ENCODE measurements at regions not wholly inside any gene's neighbourhood (a gene's known extent, or its start where the extent isn't known, plus 50 kb on each side); places are given as distances from the start of the nearest gene placed in this dataset.

DNA sequence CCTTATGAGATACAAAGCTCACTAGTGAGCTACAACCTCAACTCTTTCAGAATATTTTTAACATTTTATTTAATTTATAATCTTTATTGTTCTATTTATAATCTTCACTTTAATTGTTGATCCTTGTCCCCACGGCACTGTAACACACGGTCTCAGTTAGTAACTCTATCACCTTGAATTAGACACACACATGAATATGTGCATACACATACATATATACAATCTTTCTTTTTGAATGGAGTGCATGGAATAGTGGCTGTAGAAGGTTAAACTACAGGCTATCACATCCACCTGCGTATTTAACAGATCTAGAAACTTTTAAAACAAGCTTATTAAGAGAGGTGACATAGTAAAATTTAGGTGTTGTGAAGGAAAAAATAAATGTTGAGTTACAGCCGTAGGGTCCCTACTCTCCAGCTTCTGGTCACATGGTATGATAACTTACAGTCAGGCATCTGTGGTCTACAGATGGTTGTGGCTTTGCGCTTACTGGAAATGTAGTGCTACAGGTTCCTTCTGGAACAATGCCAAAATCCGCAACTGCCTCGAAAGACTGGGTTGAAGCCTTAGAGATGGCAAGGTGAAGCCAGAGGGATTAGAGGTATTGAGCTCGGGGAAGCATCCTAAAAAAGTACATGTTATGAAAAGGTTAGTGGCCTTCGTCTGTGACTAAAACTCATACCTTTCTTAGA lies 1324.1 kb upstream of the SLC39A10 start:
- Mint-ChIP-seq H3K27me3 (ENCODE audit: low read depth) (no peaks in the 10 kb centered on the region), H3K4me1 (no peaks in the 10 kb centered on the region), H3K36me3 (ENCODE audit: low read depth) (no peaks in the 10 kb centered on the region), H3K27ac (no peak overlapping the region), H3K4me3 (no peak overlapping the region), H3K9me3 (no peaks in the 10 kb centered on the region)
- TF ChIP-seq, protein P1, sequence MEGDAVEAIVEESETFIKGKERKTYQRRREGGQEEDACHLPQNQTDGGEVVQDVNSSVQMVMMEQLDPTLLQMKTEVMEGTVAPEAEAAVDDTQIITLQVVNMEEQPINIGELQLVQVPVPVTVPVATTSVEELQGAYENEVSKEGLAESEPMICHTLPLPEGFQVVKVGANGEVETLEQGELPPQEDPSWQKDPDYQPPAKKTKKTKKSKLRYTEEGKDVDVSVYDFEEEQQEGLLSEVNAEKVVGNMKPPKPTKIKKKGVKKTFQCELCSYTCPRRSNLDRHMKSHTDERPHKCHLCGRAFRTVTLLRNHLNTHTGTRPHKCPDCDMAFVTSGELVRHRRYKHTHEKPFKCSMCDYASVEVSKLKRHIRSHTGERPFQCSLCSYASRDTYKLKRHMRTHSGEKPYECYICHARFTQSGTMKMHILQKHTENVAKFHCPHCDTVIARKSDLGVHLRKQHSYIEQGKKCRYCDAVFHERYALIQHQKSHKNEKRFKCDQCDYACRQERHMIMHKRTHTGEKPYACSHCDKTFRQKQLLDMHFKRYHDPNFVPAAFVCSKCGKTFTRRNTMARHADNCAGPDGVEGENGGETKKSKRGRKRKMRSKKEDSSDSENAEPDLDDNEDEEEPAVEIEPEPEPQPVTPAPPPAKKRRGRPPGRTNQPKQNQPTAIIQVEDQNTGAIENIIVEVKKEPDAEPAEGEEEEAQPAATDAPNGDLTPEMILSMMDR (IDR thresholded peaks at IDR 0.05; ENCODE audit: unreplicated experiment in 3 of 3), result no peak

DNA sequence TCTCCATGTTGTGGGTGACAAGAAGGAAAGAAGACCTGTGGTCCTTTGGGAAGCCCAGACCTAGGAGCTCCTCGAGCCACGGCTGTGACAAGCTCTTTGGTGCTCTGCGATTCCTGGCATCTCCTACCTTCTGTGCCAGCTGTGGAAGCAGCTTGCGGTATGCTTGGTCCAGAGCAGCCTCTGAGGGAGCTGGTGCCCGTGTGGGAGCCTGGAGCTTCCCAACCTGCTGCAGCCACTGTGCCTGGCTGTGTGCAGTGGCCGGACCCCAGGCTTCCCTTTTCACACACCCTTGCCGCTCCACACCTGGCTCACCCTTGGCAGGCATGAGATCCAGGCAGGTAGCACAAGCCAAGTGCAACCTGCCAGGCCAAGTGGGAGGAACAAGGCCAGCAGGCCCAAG lies 1328.6 kb upstream of the SLC39A10 start:
- H3K4me1 Mint-ChIP-seq, result no peaks in the 10 kb centered on the region
- no peaks in the 10 kb centered on the region for H3K9me3 Mint-ChIP-seq
- no peaks in the 10 kb centered on the region for H3K36me3 Mint-ChIP-seq (ENCODE audit: low read depth)
- no peak overlapping the region for H3K4me3 Mint-ChIP-seq
- no peak overlapping the region for H3K27ac Mint-ChIP-seq
- H3K27me3 Mint-ChIP-seq (ENCODE audit: low read depth), result no peaks in the 10 kb centered on the region
- TF ChIP-seq, protein P1 (IDR thresholded peaks at IDR 0.05; ENCODE audit: unreplicated experiment in 3 of 3), result no peak

DNA sequence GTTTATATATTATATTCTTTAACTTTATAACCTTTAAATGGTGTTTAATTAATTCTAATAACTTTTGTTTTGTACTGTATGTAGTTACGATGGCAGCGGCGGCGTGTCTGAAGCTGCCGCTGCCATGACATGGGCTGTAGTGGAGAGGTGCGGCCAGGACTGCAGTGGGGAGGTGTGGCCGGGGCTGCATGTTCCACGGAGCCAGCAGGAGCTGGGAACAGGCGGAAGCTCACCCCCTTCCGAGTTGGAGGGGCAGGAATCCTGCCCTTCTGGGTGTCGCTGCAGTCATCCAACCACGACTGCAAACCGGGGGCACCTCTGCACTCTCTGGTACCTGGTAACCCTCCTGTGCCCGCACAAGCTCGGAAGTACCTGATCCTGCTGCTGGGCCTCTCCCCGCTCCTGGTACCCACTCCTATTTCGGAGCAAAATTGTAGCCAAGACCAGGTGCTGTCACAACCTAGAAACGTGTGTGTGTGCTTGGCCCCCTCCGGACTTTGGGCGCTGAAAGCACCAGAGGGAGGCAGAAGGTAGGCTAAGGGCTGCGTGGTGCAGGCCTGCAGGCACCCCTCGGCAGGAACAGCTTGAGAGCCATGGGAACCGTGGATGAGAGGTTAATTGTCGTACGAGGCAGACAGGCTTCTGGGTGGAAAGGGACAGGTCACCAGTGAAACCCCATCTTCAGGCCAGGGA lies 1329.7 kb upstream of the SLC39A10 start:
- no peaks in the 10 kb centered on the region for H3K9me3 Mint-ChIP-seq
- TF ChIP-seq, protein P1 (IDR thresholded peaks at IDR 0.05; ENCODE audit: unreplicated experiment in 3 of 3), result no peak
- no peaks in the 10 kb centered on the region for H3K36me3 Mint-ChIP-seq (ENCODE audit: low read depth)
- H3K27me3 Mint-ChIP-seq (ENCODE audit: low read depth), result no peaks in the 10 kb centered on the region
- H3K4me1 Mint-ChIP-seq, result no peaks in the 10 kb centered on the region
- H3K27ac Mint-ChIP-seq, result no peak overlapping the region
- H3K4me3 Mint-ChIP-seq, result no peak overlapping the region

DNA sequence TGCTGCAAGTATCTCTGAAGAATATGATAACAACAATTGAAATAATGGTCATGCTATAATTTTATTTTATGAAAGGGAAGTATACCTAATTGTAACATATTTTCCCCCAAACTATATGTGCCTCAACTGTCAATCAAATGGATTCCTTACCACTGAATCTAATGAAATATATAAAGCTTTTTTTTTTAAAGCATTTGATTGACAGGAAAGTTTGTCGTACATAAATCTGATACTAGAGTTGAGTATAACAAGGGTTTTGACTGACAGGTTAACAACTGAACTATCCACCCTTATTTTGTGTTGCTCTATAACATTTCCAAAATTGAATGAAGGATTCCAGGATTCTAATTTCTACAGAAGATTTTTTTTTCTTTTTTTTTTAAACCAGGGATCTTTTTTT lies 1333.3 kb upstream of the SLC39A10 start:
- TF ChIP-seq, protein P1 (IDR thresholded peaks at IDR 0.05; ENCODE audit: unreplicated experiment in 3 of 3), result no peak
- Mint-ChIP-seq H3K36me3 (ENCODE audit: low read depth) (no peaks in the 10 kb centered on the region), H3K9me3 (no peaks in the 10 kb centered on the region), H3K4me1 (no peaks in the 10 kb centered on the region), H3K27me3 (ENCODE audit: low read depth) (no peaks in the 10 kb centered on the region), H3K4me3 (no peak overlapping the region), H3K27ac (no peak overlapping the region)

DNA sequence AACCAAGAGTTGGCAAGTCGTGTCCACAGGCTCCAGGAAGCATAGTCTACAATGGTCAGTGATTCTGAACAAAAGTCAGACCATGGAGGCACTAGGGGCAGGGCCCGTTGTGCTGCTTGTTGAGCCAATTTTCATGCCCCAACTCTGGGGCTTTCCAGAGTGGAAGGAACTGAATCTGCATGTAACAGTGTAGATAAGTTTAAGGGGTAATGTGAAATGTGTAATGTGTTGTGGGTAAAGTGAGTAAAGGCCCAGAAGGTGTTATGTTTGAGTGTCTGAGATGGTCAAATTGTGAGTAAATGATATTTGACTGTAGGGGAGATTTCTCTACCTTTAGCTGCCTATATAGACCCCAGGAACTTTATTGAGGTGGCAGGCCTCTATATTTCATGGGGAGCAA lies 1336.5 kb upstream of the SLC39A10 start:
- H3K36me3 Mint-ChIP-seq (ENCODE audit: low read depth), result no peaks in the 10 kb centered on the region
- H3K9me3 Mint-ChIP-seq, result no peaks in the 10 kb centered on the region
- TF ChIP-seq, protein P1 (IDR thresholded peaks at IDR 0.05; ENCODE audit: unreplicated experiment in 3 of 3), result no peak
- no peak overlapping the region for H3K4me3 Mint-ChIP-seq
- H3K27me3 Mint-ChIP-seq (ENCODE audit: low read depth), result no peaks in the 10 kb centered on the region
- no peak overlapping the region for H3K27ac Mint-ChIP-seq
- no peaks in the 10 kb centered on the region for H3K4me1 Mint-ChIP-seq
